ENCODE measurements at regions not wholly inside any gene's neighbourhood (a gene's known extent, or its start where the extent isn't known, plus 50 kb on each side); places are given as distances from the start of the nearest gene placed in this dataset.

GRCh38 chr7:81624021-81624592, 145.7 kb downstream of the HGF start:
- FAIRE-seq, result no peak

GRCh38 chr7:81623251-81623855, 146.5 kb downstream of the HGF start:
- Histone ChIP-seq H3K36me3 (ENCODE audit: control insufficient read depth in 2 of 2, extremely low read depth in 1 of 2, insufficient read depth in 2 of 2, low read length in 2 of 2) (no peaks in the 10 kb centered on the region), H3K9me1 (ENCODE audit: control insufficient read depth, extremely low read depth, insufficient read depth, low read length) (no peaks in the 10 kb centered on the region), H3K4me2 (ENCODE audit: control insufficient read depth, extremely low read depth, insufficient read depth, low read depth, low read length) (peak overlapping the region; percentile 13), H3K27me3 (ENCODE audit: control insufficient read depth, extremely low read depth, insufficient read depth, low read length) (no peaks in the 10 kb centered on the region), H3K9ac (ENCODE audit: control insufficient read depth, extremely low read depth, insufficient read depth, low read length) (no peak overlapping the region), H3K9me3 (ENCODE audit: control insufficient read depth, low read depth, low read length) (no peaks in the 10 kb centered on the region), H3K4me3 (ENCODE audit: control insufficient read depth in 2 of 3, extremely low read depth in 1 of 3, insufficient read depth in 2 of 3, low read depth in 1 of 3, low read length in 3 of 3) (no peak overlapping the region), H2AFZ (ENCODE audit: control insufficient read depth, low read length) (peak overlapping the region; percentile 87), H3K79me2 (ENCODE audit: control insufficient read depth, insufficient read depth, low read length) (no peaks in the 10 kb centered on the region), H4K20me1 (ENCODE audit: control insufficient read depth, extremely low read depth, insufficient read depth, low read length) (no peaks in the 10 kb centered on the region), H3K4me1 (ENCODE audit: control insufficient read depth, extremely low read depth, insufficient read depth, low read length) (peaks cover 16% of the 10 kb centered on the region), H3K27ac (ENCODE audit: control insufficient read depth, insufficient read depth, low read length) (peak overlapping the region; percentile 6)
- FAIRE-seq (peak; percentile 88), DNase-seq (ENCODE audit: low read depth, low spot score) (no peak)
- TF ChIP-seq EZH2 (IDR thresholded peaks at IDR 0.05; ENCODE audit: low read length), result no peak
- no peak for TF ChIP-seq CTCF (optimal IDR thresholded peaks at IDR 0.05 in 1 of 3, IDR thresholded peaks at IDR 0.05 in 1 of 3, conservative IDR thresholded peaks at IDR 0.05 in 1 of 3; ENCODE audit: extremely low read depth in 1 of 3, insufficient read depth in 2 of 3, low read length in 3 of 3)
- dilution Hi-C loops (cut with MboI; ENCODE audit: extremely low pct_ligation_motif_present, low sequenced_read_pairs), result no loop called here

More at GRCh38 chr7:81624021-81624592, 145.7 kb downstream of the HGF start:
- no peaks in the 10 kb centered on the region for H3K27me3 ChIP-seq (ENCODE audit: control insufficient read depth, extremely low read depth, insufficient read depth, low read length)
- no peak for DNase-seq (ENCODE audit: low read depth, low spot score)
- H3K9me3 ChIP-seq (ENCODE audit: control insufficient read depth, low read depth, low read length), result no peaks in the 10 kb centered on the region
- no peak overlapping the region for H3K9ac ChIP-seq (ENCODE audit: control insufficient read depth, extremely low read depth, insufficient read depth, low read length)
- no peak overlapping the region for H3K4me3 ChIP-seq (ENCODE audit: control insufficient read depth in 2 of 3, extremely low read depth in 1 of 3, insufficient read depth in 2 of 3, low read depth in 1 of 3, low read length in 3 of 3)
- dilution Hi-C loops (cut with MboI; ENCODE audit: extremely low pct_ligation_motif_present, low sequenced_read_pairs), result no loop called here
- H3K27ac ChIP-seq (ENCODE audit: control insufficient read depth, insufficient read depth, low read length), result no peak overlapping the region
- no peaks in the 10 kb centered on the region for H3K9me1 ChIP-seq (ENCODE audit: control insufficient read depth, extremely low read depth, insufficient read depth, low read length)
- no peaks in the 10 kb centered on the region for H3K36me3 ChIP-seq (ENCODE audit: control insufficient read depth in 2 of 2, extremely low read depth in 1 of 2, insufficient read depth in 2 of 2, low read length in 2 of 2)
- H3K4me2 ChIP-seq (ENCODE audit: control insufficient read depth, extremely low read depth, insufficient read depth, low read depth, low read length), result no peak overlapping the region
- TF ChIP-seq EZH2 (IDR thresholded peaks at IDR 0.05; ENCODE audit: low read length), result no peak
- no peak for TF ChIP-seq CTCF (optimal IDR thresholded peaks at IDR 0.05 in 1 of 3, IDR thresholded peaks at IDR 0.05 in 1 of 3, conservative IDR thresholded peaks at IDR 0.05 in 1 of 3; ENCODE audit: extremely low read depth in 1 of 3, insufficient read depth in 2 of 3, low read length in 3 of 3)
- H3K79me2 ChIP-seq (ENCODE audit: control insufficient read depth, insufficient read depth, low read length), result no peaks in the 10 kb centered on the region
- H2AFZ ChIP-seq (ENCODE audit: control insufficient read depth, low read length), result no peak overlapping the region
- H3K4me1 ChIP-seq (ENCODE audit: control insufficient read depth, extremely low read depth, insufficient read depth, low read length), result peaks cover 11% of the 10 kb centered on the region
- no peaks in the 10 kb centered on the region for H4K20me1 ChIP-seq (ENCODE audit: control insufficient read depth, extremely low read depth, insufficient read depth, low read length)
